Heart left ventricle (tissue), 13 donors: ENCODE measurements at regions not wholly inside any gene's neighbourhood (a gene's known extent, or its start where the extent isn't known, plus 50 kb on each side); places are given as distances from the start of the nearest gene placed in this dataset.

Source experiments
- POLR2A ChIP-seq, 2 donors: fragments of 450-650 bp; IDR thresholded peaks; one replicate each; pipeline ENCODE4 v1.6.1; 2017; ENCODE audit warnings: antibody characterized with exemption in 2 of 2, mild to moderate bottlenecking in 2 of 2, moderate library complexity in 2 of 2
- TF ChIP-seq, protein P1 (sequence below), 12 donors: fragments of 200-600 bp; sonication (generic) in 4 of 12; IDR thresholded peaks; one replicate each; pipeline versions ENCODE4 v1.5.0 to v1.8.0; 2018 to 2022; ENCODE audit warnings: antibody characterized with exemption in 12 of 12, mild to moderate bottlenecking in 5 of 12
- donor health status: ischemic (EF 13 %, LVEDD 7.1; RV severe dilation, severe dysfunction).
- donor health status: DM: no; HTN: yes; CAD: no.
- donor health status: DM: no; HTN: no; CAD: no.
- donor health status: ischemic (EF 25% LVEDD 6.9; RV normal size, moderate dysfunction).
- donor health status: ischemic (EF 25% LVEDD 5.7; RV mildly dilated, moderate dysfunction).
- donor health status: ischemic (EF 35%, LVEDD 5.7; RV mildly dilated, moderate dysfunction).
- donor health status: nonischemic (EF 11% LVEDD 7.7; RV severe dilation, severe dysfunction).
- donor health status: DM: yes; HTN: yes; CAD: no.
- donor health status: PGD.
- donor health status: ischemic (EF 29% LVEDD 5.4; RV normal size, mild dysfunction).
- donor health status: nonischemic (EF 23%, LVEDD 6.1; RV moderate dilation, normal function).

DNA sequence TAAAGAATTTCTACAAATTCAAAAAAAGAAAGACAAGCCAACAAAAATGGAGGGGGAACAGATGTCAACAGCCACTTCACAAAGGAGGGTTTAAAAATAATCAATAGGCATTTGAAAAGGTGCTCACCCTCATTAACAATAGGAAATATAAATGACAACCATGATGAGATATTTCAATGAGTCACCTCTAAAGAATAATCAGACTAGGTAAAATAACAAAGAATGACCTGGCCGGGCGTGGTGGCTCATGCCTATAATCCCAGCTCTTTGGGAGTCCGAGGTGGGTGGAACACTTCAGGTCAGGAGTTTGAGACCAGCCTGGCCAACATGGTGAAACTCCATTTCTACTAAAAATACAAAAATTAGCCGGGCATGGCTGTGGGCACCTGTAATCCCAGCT lies 133.6 kb downstream of the KCNE4 start:
- TF ChIP-seq, protein P1, sequence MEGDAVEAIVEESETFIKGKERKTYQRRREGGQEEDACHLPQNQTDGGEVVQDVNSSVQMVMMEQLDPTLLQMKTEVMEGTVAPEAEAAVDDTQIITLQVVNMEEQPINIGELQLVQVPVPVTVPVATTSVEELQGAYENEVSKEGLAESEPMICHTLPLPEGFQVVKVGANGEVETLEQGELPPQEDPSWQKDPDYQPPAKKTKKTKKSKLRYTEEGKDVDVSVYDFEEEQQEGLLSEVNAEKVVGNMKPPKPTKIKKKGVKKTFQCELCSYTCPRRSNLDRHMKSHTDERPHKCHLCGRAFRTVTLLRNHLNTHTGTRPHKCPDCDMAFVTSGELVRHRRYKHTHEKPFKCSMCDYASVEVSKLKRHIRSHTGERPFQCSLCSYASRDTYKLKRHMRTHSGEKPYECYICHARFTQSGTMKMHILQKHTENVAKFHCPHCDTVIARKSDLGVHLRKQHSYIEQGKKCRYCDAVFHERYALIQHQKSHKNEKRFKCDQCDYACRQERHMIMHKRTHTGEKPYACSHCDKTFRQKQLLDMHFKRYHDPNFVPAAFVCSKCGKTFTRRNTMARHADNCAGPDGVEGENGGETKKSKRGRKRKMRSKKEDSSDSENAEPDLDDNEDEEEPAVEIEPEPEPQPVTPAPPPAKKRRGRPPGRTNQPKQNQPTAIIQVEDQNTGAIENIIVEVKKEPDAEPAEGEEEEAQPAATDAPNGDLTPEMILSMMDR (IDR thresholded peaks at IDR 0.05), result no peak
- no peak for TF ChIP-seq POLR2A (IDR thresholded peaks at IDR 0.05)
